HG02938 (cell line): ENCODE measurements at regions not wholly inside any gene's neighbourhood (a gene's known extent, or its start where the extent isn't known, plus 50 kb on each side); places are given as distances from the start of the nearest gene placed in this dataset.
"Not testable (repeated sequence)": the region's sequence is repeated elsewhere in the genome, so short reads cannot be mapped to it uniquely, and the experiment has no call there.

Source experiments
- ATAC-seq: cut with Tn5 transposase; IDR thresholded peaks from one replicate; pipeline ENCODE4 v1.9.1; 2021; ENCODE audit warnings: mild to moderate bottlenecking, moderate library complexity; ENCODE audit not compliant: unreplicated experiment

DNA sequence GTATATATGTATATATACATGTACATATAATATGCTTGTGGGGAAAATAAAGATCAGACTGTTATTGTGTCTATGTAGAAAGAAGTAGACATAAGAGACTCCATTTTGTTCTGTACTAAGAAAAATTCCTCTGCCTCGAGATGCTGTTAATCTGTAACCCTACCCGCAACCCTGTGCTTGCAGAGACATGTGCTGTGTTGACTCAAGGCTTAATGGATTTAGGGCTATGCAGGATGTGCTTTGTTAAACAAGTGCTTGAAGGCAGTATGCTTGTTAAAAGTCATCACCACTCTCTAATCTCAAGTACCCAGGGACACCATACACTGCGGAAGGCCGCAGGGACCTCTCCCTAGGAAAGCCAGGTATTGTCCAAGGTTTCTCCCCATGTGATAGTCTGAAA is 972.9 kb downstream of the GALC start:
- not testable (repeated sequence) for ATAC-seq

DNA sequence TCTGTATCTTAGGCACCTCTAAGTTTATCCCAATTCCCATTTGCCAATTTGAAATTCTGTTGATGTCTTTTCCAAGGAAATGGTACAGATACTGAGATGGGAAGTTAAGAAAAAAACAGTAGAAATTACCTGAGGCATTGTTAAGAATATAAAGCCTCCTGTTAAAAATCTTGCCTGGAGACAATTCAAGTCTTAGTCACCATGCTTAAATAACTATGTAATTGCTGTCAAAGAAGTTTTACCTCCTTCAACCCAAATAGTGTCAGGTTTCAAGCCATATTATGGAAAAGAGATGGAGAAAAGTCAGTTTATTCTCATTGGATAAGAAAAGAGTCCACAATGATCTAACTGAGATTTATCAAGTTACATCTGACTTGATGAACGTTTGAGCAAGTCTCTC is 974.7 kb downstream of the GALC start:
- ATAC-seq, result no peak

DNA sequence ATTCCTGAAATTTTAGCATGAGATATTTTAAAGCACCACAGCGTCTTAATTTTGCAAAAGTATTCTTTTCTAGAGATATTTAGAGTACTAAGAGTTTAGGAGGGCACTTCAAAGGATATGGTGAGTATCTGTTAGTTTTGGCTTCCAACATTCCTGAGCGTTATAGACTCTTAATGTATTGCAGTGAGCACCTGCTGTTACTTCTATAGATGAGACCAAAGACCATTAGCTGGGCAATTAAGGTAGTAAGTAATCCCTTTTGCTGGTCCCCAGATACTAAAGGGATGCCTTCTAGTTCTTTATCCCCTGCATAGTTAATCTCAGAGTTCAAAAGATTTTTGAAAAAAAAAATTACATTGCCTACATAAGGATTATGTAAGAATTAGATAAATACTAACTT is 975.6 kb downstream of the GALC start:
- ATAC-seq, result no peak

DNA sequence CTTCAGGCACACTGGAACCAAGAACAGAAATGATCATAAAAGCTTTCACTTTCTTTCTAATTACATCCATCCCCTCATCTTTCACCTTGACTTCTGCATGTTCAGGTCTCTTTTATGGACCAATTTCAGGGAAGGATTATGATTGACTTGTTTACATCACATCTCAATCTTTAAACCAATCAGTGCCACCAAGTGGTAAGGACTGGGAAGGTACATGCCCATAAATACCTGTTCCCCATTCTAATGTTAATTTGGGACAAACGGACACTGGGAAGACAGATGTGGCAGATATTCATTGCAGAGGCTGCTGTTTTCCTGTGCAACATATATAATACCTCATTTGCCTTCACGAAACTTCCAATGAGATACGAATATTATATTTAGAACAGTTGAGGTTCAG is 978.1 kb downstream of the GALC start:
- ATAC-seq, result no peak

DNA sequence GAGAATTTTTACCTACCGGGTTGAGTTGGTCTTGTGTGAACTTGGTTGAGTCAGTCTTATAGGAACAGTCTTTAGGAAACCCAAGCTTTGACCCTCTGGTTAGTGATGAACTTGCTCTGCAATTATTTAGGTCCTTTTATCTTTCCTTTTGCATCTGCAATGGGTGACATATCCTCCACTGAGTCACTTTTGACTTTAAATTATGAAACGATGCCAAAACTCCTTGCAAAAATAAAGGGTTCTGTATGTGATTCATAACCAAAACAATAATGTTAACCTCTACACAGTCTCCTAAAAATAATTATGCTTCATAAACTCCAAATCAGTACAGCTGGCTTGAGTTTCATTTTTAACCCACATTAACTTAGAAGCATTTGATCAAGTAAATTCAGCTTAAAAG is 979.4 kb downstream of the GALC start:
- no peak for ATAC-seq

DNA sequence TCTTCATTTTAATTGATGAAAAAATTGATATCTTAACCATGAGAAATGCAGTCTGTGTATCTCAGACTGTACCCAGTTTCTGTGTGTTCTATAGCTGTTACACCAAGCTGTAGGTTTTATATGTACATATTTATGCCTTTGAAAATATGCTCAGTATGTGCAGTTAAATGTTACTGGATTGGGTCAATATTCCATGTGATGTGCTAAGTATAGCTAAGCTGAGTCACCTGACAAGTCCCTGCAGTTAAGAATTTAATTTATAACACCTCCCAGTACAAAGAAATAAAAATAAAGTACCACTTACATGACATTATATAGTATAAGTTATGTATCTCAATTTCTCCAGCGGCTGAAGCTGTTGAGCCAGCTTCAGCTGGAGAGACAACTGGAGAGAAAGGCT is 984.0 kb downstream of the GALC start:
- ATAC-seq, result no peak

DNA sequence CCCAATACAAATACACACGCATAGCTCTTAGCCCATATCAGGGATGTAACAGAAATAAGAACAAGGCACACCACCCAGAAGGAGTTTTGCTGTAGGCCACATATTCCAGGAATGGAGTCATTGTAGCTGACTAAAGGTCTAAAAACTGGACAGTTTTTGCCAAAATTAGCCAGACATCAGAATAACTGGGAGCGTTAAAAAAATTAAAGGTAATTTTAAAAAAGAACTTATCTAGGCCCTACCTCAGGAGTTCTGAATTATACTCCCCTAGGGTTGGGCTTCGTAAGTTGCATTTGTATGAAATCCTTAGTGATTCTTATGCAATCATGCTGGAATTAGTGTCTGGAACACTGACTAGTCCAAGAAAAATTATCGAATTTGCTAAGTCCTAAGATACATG is 987.7 kb downstream of the GALC start:
- ATAC-seq, result no peak

DNA sequence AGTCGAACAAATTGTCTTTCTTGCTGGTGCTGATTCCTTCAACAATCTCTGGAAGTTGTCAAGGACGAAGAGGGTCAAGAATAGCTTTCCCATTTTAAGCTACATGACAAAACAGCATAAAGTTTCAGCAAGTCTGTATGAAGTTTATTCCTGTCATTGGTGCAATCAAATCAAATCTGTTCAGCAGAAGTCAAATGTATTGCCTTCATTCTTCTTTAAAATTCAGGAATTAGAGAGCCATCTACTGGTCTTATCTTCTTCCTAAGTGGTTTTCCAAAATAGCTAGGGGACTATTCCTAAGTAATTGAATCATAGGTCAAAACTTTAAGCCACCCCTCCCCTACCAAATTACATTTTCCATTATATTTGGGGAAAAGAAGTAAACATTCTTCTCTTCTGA is 990.2 kb downstream of the GALC start:
- no peak for ATAC-seq

DNA sequence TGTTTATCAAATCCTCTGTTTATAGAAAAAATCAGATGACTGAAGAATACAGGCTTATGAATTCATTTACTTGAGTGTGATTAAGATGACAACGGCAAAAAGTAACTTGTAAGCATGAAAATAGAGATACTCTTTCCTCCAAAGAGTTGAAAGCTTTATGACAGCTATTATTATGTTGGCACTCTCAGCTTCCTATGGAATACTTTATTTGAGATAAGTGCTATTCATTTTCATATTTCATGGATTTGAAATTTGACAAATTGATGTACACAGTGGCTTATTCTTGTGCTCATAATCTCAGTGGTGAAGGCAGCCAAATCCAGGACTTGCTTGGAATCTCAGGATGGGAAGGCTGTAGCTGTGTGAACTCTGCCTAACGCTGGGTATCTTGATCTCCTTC is 991.6 kb downstream of the GALC start:
- no peak for ATAC-seq

DNA sequence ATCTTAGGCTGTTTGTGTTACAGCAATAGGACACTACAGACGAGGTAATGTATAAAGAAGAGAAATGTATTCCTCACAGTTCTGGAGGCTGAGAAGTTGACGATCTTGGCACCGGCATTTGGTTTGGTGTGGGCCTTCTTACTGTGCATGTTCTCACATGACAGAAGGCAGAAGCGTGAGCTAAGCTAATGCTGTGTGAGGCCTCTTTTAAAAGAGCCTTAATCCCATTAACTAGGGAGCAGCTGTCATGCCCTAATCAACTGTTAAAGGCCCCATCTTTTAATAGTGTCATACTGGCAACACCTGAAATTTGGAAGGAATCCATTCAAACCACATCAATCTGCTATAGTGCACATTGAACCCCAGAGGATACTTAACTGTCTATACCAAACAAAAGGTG is 992.9 kb downstream of the GALC start:
- ATAC-seq, result no peak

DNA sequence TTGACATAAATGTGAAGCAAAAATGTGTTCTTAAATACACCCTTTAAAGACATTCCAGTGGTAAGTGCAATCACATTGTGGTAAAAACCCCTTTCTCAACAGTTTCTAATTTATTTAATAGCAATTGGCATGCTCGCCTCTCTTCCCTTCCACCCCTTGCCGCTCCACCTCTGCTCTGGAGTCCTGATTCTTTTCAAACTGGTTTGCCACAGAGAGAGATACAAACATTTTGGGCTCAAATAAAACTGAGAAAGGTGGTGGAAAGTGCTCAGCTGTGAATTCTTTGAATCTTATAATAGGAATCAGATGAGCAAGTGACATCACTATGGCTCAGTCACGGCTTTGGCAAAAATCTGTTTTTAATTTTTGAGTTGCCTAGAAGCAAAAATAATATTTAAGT is 993.9 kb downstream of the GALC start:
- ATAC-seq, result no peak

DNA sequence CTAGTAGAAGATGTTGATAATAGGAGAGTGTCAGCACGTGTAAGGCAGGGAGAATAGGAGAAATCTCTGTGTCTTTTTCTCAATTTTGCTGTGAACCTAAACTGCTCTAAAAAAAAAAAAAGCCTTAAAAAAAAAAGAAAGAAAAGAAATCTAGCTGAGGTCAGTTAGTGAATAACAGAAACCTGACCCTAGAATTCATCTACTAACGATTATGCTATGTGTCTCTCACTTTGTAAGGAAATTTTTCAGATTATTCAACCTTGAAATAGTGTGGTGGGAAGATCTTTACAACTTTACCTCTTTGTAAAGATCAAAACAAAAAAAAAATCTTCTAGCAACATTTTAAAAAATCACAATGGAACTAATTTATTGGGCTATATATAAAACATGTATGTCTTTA is 995.7 kb downstream of the GALC start:
- ATAC-seq, result no peak

DNA sequence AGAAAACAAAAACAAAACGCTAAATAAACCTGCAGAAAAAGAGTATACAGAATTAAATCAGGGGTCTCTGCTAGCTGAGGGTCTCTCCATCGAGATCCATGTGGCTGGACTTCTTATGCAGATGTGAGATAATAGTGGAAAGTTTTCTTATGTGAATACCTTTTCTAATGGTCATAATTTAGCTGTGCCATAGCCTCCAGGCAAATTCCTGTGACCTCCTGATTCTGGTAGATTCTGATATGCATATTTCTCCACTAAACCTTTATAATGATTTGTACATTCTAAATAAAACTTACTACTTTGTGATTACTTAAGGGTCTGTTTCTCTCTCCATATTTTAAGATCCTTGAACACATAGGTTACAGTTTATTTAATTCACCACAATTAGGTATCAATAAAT is 1002.6 kb downstream of the GALC start:
- no peak for ATAC-seq

DNA sequence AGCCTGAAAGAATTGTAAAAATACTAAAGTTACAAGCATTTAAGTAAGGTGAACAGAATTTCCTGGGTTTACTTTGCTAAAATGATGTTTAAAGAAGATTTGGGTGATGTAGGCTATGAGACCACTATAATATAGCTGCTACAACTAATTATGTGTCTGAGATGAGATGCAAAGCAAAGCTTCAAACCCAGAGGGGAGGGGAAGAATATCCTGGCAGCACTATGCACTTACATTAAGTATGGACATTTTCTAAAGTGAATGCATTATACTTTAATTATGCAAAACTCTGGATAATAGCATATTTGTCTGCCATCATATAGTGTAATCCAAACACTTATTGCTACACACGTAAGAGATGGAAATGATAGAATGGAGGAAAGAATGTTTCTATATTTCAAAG is 1003.7 kb downstream of the GALC start:
- ATAC-seq, result no peak

DNA sequence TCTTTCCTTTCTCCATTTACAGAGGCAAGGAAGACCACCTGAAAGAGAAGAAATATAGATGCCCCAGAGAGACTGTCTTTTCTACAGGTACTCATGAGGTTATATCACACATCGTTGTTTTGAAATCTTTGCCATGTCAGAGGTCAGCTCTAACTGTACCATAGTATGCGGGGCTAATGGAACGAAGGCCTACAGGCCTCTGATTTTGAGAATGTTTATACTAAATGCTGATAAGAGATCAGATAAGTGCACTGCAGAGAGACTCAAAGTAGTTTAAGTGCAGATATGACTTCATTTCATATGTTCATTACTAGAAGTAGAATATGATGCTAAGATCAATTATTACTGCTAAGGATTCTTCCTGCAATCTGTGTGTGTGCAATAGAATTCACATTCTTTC is 1005.0 kb downstream of the GALC start:
- ATAC-seq, result no peak

DNA sequence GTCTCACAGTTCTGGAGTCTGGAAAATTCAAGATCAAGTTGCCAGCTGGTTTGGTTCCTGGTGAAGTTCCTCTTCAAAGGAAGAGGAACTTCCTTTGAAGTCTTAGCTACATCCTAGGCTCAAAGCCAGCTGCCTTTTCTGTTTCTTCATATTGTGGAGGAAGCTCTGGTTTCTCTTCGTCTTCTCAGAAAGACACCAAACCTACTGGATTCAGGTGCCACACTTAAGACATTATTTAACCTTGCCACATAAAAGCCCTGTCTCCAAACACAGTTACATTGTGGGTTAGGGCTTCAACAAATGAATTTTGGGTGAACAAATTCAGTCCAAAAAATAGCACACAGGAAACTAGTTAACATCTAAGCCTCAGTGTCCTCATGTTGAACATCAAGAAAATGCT is 1019.8 kb downstream of the GALC start:
- ATAC-seq, result no peak

DNA sequence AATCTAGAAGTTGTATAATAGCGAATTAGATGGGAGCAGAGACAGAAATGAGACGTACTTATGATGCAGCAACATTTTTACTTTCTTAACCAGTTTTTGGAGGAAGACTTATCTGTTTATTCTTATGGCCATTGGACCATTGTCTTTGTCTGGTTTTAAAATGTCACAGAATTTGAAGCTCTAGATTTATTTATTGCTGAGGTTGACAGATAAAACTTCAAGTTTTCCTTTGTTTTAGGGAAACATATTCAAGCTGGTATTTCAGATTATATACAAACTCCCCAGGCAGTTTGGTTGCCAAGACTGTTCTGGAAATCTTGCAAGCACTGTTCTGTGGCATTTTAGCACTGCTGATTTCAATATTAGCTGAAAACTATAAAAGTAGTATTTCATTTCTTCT is 1021.7 kb downstream of the GALC start:
- no peak for ATAC-seq

DNA sequence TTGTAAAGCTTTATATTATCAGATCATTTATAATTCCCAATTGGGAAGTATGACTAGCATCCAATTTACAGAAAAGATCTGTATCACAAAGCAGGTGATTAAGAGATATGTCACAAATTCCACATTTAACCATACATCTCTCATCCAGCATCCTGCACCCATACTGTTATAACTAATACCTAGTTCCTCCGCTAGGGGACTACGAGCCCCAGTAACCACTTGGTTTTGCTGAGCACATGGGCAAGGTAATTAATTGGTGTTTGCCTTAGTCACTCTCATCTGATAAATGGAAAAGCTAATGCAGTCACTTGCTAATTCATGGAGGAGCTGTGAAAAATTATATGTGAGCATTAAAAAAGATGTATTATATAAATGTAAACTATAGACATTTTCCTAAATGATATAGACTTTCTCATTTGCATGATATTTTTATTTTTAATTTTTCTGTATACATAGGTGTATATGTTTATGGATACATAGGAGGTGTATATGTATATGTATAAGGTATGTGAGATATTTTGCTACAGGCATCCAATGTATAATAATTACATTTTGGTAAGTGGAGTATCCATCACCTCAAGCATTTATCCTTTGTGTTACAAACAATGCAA is 1031.8 kb downstream of the GALC start:
- ATAC-seq, result no peak

DNA sequence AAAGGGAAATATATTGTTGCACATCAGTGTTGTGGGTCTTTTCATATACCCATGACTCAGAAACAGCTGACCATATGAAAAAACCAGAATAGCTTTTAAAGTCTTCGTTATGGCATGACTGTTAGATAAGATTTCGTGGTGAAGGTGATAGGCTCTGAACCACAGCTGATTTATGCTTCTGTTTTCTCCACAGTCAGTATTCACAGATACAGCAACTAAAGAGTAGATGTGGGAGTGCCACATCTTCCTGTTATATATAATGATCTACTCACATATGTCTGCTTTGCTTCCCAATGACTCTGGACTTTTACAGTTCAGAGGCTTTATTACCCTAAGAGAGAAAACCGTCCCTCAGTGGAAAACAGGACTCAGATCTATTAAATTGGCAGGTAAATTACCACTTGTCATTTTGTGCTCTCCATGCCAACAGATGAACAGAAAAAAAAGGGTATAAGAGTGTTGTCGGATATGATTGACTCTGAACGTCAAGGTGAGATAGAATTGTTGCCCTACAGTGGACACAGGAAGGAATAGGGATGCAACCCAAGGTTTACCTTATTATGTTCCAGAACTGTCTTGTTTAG is 1037.1 kb downstream of the GALC start:
- no peak for ATAC-seq

DNA sequence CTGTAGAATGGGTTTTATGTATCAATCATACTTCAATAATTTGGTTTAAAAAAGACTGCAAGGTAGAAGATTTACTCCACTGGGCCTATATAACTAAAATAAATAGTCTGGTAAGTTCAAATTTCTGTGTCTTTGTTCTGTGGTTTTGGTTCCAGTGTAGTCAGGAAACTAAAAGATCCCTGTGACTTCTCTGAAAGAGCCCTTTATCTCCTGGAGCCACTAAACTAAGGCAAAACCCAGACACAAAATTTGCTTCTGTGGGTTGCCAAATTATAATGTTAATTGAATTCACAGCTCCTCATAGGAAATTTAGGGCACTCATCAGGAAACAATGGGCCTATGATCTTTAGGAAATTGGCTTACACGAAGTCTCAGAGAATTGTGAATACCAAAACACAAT is 1038.4 kb downstream of the GALC start:
- no peak for ATAC-seq

DNA sequence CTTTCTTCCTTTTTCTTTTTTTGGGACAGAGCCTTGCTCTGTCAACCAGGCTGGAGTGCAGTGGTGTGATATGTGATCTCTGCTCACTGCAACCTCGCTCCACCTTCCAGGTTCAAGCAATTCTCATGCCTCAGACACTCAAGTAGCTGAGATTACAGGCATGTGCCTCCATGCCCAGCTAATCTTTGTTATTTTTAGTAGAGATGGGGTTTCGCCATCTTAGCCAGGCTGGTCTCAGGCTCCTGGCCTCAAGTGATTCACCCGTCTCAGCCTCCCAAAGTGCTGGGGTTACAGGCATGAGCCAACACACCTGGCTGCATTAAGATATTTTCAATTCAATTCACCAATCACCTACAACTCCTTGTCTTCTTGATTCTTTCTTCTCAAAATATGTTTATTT is 1046.5 kb downstream of the GALC start:
- no peak for ATAC-seq

DNA sequence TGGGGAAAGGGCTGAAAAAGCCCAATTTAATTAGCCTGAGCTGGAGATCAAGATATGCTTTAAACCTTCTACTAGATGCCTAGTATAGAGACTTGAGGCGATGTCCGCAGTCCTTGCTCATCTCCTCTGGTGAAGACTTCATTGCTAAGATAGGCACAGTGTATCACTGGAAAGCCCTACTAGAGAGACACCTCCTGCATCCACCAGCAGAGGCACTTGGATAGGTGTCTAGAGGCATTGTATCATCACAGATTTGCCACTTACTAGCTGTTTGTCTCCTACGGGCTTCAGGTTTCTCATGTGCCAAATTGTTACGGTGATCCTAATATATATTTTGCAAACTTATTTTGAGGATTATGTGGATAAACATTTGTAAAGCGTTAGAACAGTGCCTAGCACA is 1048.5 kb downstream of the GALC start:
- no peak for ATAC-seq
